ENCODE measurements at regions not wholly inside any gene's neighbourhood (a gene's known extent, or its start where the extent isn't known, plus 50 kb on each side); places are given as distances from the start of the nearest gene placed in this dataset.
"Not testable (repeated sequence)": the region's sequence is repeated elsewhere in the genome, so short reads cannot be mapped to it uniquely, and the experiment has no call there.

DNA sequence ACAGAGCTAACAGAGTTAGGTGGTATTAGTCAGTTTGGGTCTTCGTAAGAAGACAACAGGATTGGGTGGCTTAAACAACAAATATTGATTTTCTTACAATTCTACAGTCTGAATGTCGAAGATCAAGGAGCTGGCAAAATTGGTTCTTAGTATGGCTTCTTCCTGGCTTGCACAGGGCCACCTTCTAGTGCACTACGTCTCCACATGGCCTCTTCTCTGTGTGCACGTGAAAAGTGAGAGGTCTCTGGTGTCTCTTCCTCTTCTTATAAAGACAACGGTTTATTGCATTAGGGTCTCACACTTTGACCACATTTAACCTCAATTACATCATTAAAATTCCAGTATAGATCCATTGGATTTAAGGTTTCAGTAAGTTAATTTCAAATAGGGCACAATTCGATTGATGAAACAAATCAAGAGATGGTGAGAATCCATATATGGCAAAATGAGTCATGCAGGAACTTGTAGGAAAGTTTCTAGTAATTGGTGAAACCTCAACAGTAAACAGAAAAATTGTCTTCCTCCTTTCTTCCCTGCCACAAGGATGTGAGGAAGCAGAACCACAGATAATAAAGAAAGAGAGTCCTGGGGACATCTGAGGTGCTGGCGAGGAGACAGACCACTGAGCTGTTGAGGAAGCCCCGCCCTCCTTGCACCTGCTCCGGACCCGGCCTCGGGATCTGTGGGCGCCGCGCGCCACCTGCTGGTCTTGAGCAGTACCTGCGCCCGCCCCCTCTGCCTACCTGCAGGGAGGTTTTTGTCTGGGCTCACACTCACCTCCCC is 846.7 kb downstream of the TMEM121 start:
- peaks cover 94% of the 10 kb centered on the region for H3K9me3 Mint-ChIP-seq
- peaks cover 4% of the 10 kb centered on the region for H3K27me3 Mint-ChIP-seq (ENCODE audit: low read depth, poor library complexity)
- H3K4me3 Mint-ChIP-seq, result no peak overlapping the region
- DNase-seq, result no peak
- TF ChIP-seq, protein P1, sequence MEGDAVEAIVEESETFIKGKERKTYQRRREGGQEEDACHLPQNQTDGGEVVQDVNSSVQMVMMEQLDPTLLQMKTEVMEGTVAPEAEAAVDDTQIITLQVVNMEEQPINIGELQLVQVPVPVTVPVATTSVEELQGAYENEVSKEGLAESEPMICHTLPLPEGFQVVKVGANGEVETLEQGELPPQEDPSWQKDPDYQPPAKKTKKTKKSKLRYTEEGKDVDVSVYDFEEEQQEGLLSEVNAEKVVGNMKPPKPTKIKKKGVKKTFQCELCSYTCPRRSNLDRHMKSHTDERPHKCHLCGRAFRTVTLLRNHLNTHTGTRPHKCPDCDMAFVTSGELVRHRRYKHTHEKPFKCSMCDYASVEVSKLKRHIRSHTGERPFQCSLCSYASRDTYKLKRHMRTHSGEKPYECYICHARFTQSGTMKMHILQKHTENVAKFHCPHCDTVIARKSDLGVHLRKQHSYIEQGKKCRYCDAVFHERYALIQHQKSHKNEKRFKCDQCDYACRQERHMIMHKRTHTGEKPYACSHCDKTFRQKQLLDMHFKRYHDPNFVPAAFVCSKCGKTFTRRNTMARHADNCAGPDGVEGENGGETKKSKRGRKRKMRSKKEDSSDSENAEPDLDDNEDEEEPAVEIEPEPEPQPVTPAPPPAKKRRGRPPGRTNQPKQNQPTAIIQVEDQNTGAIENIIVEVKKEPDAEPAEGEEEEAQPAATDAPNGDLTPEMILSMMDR (IDR thresholded peaks at IDR 0.05), result no peak
- no peak overlapping the region for H3K27ac Mint-ChIP-seq
- H3K4me1 Mint-ChIP-seq, result no peaks in the 10 kb centered on the region
- no peaks in the 10 kb centered on the region for H3K36me3 Mint-ChIP-seq (ENCODE audit: low read depth)

DNA sequence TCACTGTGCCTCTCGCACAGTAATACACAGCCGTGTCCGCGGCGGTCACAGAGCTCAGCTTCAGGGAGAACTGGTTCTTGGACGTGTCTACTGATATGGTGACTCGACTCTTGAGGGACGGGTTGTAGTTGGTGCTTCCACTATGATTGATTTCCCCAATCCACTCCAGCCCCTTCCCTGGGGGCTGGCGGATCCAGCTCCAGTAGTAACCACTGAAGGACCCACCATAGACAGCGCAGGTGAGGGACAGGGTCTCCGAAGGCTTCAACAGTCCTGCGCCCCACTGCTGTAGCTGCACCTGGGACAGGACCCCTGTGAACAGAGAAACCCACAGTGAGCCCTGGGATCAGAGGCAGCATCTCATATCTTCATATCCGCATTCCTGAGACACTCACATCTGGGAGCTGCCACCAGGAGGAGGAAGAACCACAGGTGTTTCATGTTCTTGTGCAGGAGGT is 847.3 kb downstream of the TMEM121 start:
- H3K4me1 Mint-ChIP-seq; H3K27me3 Mint-ChIP-seq (ENCODE audit: low read depth, poor library complexity); H3K4me3 Mint-ChIP-seq; H3K27ac Mint-ChIP-seq; DNase-seq; H3K36me3 Mint-ChIP-seq (ENCODE audit: low read depth): not testable (repeated sequence)
- H3K9me3 Mint-ChIP-seq, result peaks cover 94% of the 10 kb centered on the region

DNA sequence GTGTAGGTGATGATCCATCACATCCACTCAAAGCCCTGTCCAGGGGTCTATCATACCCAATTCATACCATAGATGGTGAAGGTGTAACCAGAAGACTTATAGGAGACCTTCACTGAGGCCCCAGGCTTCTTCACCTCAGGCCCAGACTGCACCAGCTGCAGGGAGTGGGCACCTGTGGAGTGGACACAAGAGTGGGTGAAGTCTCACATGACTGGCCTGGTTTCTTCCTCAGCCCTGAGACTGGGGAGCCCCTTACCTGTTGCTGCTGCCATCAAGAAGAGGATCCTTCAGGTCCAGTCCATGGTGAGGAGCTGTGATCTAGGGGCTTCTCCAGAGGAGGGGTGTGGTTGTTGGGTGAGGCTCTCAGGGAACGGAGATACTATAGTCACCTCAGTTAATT is 851.0 kb downstream of the TMEM121 start:
- no peaks in the 10 kb centered on the region for H3K4me1 Mint-ChIP-seq
- H3K27ac Mint-ChIP-seq, result no peak overlapping the region
- H3K36me3 Mint-ChIP-seq (ENCODE audit: low read depth), result no peaks in the 10 kb centered on the region
- no peak for DNase-seq
- H3K4me3 Mint-ChIP-seq, result no peak overlapping the region
- peaks cover 5% of the 10 kb centered on the region for H3K27me3 Mint-ChIP-seq (ENCODE audit: low read depth, poor library complexity)
- H3K9me3 Mint-ChIP-seq, result peaks cover 95% of the 10 kb centered on the region
- TF ChIP-seq, protein P1 (IDR thresholded peaks at IDR 0.05), result no peak

DNA sequence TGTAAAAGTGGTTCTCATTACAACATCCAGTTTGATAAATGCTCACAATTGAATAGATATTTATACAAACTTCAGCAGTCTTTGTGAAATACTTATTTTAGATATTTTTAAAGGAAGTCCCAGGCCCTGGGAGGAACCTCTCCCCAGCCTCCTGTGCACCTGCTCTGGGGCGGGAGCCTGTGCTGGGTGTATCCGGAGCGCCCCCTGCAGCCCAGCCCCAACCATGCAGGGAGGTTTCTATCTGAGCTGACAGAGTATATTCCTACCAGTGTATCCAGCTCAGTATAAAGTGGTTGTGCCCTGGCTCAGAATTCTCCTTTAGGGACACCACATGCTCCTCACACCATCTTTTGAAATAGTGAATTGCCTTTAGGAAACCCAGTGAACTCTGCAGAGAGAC is 851.8 kb downstream of the TMEM121 start:
- TF ChIP-seq, protein P1 (IDR thresholded peaks at IDR 0.05), result no peak
- Mint-ChIP-seq H3K9me3 (peaks cover 94% of the 10 kb centered on the region), H3K36me3 (ENCODE audit: low read depth) (no peaks in the 10 kb centered on the region), H3K4me3 (no peak overlapping the region), H3K27ac (no peak overlapping the region), H3K27me3 (ENCODE audit: low read depth, poor library complexity) (peaks cover 7% of the 10 kb centered on the region), H3K4me1 (no peaks in the 10 kb centered on the region)
- DNase-seq, result no peak

DNA sequence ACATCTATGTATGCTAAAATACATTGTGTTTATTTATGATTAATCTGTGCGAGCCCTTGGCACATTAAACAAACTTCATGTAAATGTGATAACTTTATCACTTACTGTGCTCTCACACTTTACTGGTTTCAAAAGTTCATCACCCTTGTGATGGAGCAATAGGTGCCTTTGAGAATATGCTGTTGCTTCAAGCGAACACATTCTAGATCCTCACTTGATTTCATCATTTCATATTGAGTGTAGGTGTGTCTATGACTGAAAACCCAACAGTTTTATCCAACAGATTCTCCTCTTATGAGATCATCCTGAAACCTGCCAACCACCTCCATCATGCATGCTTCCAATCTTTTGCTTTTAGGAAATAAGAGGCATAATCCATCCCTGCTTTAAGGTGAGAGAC is 854.4 kb downstream of the TMEM121 start:
- peaks cover 93% of the 10 kb centered on the region for H3K9me3 Mint-ChIP-seq
- TF ChIP-seq, protein P1 (IDR thresholded peaks at IDR 0.05), result no peak
- H3K4me3 Mint-ChIP-seq, result no peak overlapping the region
- peaks cover 7% of the 10 kb centered on the region for H3K27me3 Mint-ChIP-seq (ENCODE audit: low read depth, poor library complexity)
- no peaks in the 10 kb centered on the region for H3K36me3 Mint-ChIP-seq (ENCODE audit: low read depth)
- DNase-seq, result no peak
- H3K4me1 Mint-ChIP-seq, result no peaks in the 10 kb centered on the region
- no peak overlapping the region for H3K27ac Mint-ChIP-seq

DNA sequence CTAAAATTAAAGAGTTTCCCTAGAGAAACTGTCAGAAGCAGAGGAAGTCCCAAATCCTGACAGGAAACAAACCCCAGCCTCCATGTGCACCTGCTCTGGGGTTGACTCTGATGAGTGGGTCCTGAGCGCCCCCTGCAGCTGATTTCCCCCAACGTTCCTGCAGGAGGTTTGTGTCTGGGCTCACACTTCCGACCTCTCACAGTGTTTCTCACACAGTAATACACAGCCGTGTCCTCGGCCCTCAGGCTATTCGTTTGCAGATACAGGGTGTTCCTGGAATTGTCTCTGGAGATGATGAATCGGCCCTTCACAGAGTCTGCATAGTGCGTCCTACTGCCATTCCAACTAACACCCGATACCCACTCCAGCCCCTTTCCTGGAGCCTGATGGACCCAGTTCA is 862.8 kb downstream of the TMEM121 start:
- not testable (repeated sequence) for H3K27ac Mint-ChIP-seq; H3K36me3 Mint-ChIP-seq (ENCODE audit: low read depth); H3K4me1 Mint-ChIP-seq; DNase-seq; H3K4me3 Mint-ChIP-seq; H3K27me3 Mint-ChIP-seq (ENCODE audit: low read depth, poor library complexity)
- H3K9me3 Mint-ChIP-seq, result peaks cover 98% of the 10 kb centered on the region

DNA sequence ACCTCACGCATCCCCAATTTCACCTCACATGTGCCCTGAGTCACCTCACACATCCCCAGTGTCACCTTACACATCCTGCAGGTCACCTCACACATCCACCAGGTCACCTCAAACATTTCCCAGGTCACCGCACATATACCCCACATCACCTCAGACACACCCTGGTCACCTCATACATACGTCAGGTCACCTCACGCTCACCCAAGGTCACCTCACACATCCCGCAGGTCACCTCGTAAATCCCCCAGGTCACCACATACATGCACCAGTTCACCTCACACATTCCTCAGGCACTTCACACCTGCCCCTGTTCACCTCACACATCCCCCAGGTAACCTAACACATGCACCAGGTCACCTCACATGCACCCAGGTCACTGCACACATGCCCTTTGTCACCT is 864.0 kb downstream of the TMEM121 start:
- Mint-ChIP-seq H3K27me3 (ENCODE audit: low read depth, poor library complexity) (no peaks in the 10 kb centered on the region), H3K4me3 (no peak overlapping the region), H3K4me1 (no peaks in the 10 kb centered on the region), H3K27ac (no peak overlapping the region), H3K36me3 (ENCODE audit: low read depth) (peaks cover 5% of the 10 kb centered on the region), H3K9me3 (peaks cover 98% of the 10 kb centered on the region)
- TF ChIP-seq, protein P1 (IDR thresholded peaks at IDR 0.05), result no peak
- DNase-seq, result no peak
